BE2C (cell line): ENCODE measurements at regions not wholly inside any gene's neighbourhood (a gene's known extent, or its start where the extent isn't known, plus 50 kb on each side); places are given as distances from the start of the nearest gene placed in this dataset.

Experiments
- DNase-seq: peaks from one replicate; pipeline ENCODE4 v3.0.0-alpha.2; 2020
- H3K27me3 ChIP-seq: fragments of 250-450 bp; sonication (Bioruptor Pico); 2 replicates; pipeline ENCODE4 v1.5.1; 2020; ENCODE audit warnings: mild to moderate bottlenecking
- H3K36me3 ChIP-seq: fragments of 250-450 bp; sonication (Bioruptor Pico); 2 replicates; pipeline ENCODE4 v1.5.1; 2020; ENCODE audit warnings: mild to moderate bottlenecking
- H3K4me1 ChIP-seq: fragments of 250-450 bp; sonication (Bioruptor Pico); 2 replicates; pipeline ENCODE4 v1.5.1; 2020
- H3K4me3 ChIP-seq: 2 replicates; pipeline ENCODE4 v1.5.1; 2011; ENCODE audit warnings: low read depth, low read length
- H3K9me3 ChIP-seq: fragments of 250-450 bp; sonication (Bioruptor Pico); 2 replicates; pipeline ENCODE4 v1.5.1; 2020
- CTCF ChIP-seq: IDR thresholded peaks from 2 replicates; pipeline ENCODE4 v1.5.1; 2012; ENCODE audit warnings: mild to moderate bottlenecking, low read depth, low read length

DNA sequence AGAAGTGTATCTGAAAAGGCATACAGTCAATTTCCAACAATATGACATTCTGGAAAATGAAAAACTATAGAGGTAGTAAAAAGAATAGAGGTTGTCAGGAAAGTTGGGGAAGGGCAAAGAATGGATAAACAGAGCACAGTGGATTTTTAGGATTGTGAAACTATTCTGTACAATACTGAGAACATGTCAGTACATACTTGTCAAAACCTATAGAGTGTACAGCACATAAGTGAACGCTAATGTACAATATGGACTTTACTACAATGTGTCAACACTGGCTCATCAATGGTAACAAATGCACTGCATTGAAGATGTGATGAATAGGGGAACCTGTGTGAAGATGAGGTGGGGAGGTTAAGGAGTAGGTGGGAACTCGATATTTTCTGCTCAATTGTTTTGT lies 483.0 kb upstream of the PFKP start:
- H3K4me1 ChIP-seq = no peaks in the 10 kb centered on the region
- no peak overlapping the region for H3K4me3 ChIP-seq
- no peak for TF ChIP-seq CTCF
- H3K27me3 ChIP-seq = no peaks in the 10 kb centered on the region
- H3K36me3 ChIP-seq = no peaks in the 10 kb centered on the region
- no peak for DNase-seq
- no peaks in the 10 kb centered on the region for H3K9me3 ChIP-seq

DNA sequence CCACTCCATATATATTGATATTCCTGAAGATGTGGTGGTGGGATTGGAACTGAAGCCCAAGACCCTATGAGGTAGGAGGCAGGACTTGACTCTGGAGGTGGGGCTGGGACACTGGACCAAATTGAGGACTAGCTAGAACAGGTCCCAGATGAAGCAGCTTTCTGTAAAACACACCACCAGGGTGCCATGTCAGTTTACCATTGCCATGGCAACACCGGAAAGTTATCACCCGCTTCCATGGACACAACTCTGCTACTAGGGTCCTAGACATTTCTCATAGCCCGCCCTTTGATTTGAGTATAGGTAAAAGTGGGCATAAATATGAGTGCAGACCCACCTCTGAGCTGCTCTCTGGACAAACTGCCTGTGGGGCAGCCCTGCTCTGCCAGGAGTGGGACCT lies 490.5 kb upstream of the PFKP start:
- Histone ChIP-seq H3K27me3 (no peaks in the 10 kb centered on the region), H3K4me1 (no peaks in the 10 kb centered on the region), H3K4me3 (no peak overlapping the region), H3K9me3 (no peaks in the 10 kb centered on the region), H3K36me3 (no peaks in the 10 kb centered on the region)
- no peak for DNase-seq
- TF ChIP-seq CTCF = no peak

GRCh38 chr10:2575460-2575859 lies 491.9 kb upstream of the PFKP start:
- no peak for DNase-seq
- TF ChIP-seq CTCF = no peak
- no peak overlapping the region for H3K4me3 ChIP-seq

GRCh38 chr10:2572611-2573010 lies 494.7 kb upstream of the PFKP start:
- Histone ChIP-seq H3K27me3 (no peaks in the 10 kb centered on the region), H3K4me1 (no peaks in the 10 kb centered on the region), H3K36me3 (no peaks in the 10 kb centered on the region), H3K4me3 (no peak overlapping the region), H3K9me3 (no peaks in the 10 kb centered on the region)
- no peak for DNase-seq
- no peak for TF ChIP-seq CTCF

More at GRCh38 chr10:2575460-2575859, 491.9 kb upstream of the PFKP start:
- no peaks in the 10 kb centered on the region for H3K27me3 ChIP-seq
- H3K4me1 ChIP-seq = no peaks in the 10 kb centered on the region
- no peaks in the 10 kb centered on the region for H3K9me3 ChIP-seq
- H3K36me3 ChIP-seq = no peaks in the 10 kb centered on the region

DNA sequence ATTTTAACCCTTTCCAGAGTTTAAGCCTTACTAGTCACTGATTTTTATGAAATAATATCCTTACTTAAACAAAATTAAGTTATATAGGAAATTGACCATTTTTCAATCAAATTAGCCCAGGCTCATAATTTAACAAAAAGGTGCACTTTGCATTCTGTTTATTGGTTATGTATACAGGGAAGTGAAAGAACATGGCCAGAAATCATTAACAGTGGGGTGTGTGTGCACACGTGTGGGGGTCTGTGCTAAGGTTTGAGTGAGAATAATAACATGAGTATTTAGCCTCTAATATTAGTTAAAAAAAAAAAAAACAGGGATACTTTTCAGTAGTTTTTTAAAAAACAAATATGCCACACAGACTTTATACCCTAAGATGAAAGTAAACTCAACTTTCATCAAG lies 510.5 kb upstream of the PFKP start:
- H3K36me3 ChIP-seq = no peaks in the 10 kb centered on the region
- DNase-seq = no peak
- TF ChIP-seq CTCF = no peak
- H3K27me3 ChIP-seq = no peaks in the 10 kb centered on the region
- no peaks in the 10 kb centered on the region for H3K9me3 ChIP-seq
- no peak overlapping the region for H3K4me3 ChIP-seq
- H3K4me1 ChIP-seq = no peaks in the 10 kb centered on the region

GRCh38 chr10:2548071-2548470 lies 519.3 kb upstream of the PFKP start:
- H3K27me3 ChIP-seq = no peaks in the 10 kb centered on the region
- DNase-seq = no peak
- H3K36me3 ChIP-seq = no peaks in the 10 kb centered on the region
- H3K9me3 ChIP-seq = no peaks in the 10 kb centered on the region
- no peak for TF ChIP-seq CTCF
- H3K4me3 ChIP-seq = no peak overlapping the region
- no peaks in the 10 kb centered on the region for H3K4me1 ChIP-seq
